ENCODE measurements at regions not wholly inside any gene's neighbourhood (a gene's known extent, or its start where the extent isn't known, plus 50 kb on each side); places are given as distances from the start of the nearest gene placed in this dataset.
"Not testable (repeated sequence)": the region's sequence is repeated elsewhere in the genome, so short reads cannot be mapped to it uniquely, and the experiment has no call there.

GRCh38 chr6:56720882-56721281 is 78.2 kb upstream of the DST start:
- Histone ChIP-seq H3K36me3 (no peaks in the 10 kb centered on the region), H3K4me1 (ENCODE audit: low read depth) (peaks cover 18% of the 10 kb centered on the region), H3K4me3 (no peak overlapping the region), H3K9me3 (ENCODE audit: low read depth) (no peaks in the 10 kb centered on the region), H3K27ac (no peak overlapping the region), H3K27me3 (no peaks in the 10 kb centered on the region)
- no peak for DNase-seq (ENCODE audit: low read depth in 1 of 2, low spot score in 1 of 2)
- TF ChIP-seq, protein P1, sequence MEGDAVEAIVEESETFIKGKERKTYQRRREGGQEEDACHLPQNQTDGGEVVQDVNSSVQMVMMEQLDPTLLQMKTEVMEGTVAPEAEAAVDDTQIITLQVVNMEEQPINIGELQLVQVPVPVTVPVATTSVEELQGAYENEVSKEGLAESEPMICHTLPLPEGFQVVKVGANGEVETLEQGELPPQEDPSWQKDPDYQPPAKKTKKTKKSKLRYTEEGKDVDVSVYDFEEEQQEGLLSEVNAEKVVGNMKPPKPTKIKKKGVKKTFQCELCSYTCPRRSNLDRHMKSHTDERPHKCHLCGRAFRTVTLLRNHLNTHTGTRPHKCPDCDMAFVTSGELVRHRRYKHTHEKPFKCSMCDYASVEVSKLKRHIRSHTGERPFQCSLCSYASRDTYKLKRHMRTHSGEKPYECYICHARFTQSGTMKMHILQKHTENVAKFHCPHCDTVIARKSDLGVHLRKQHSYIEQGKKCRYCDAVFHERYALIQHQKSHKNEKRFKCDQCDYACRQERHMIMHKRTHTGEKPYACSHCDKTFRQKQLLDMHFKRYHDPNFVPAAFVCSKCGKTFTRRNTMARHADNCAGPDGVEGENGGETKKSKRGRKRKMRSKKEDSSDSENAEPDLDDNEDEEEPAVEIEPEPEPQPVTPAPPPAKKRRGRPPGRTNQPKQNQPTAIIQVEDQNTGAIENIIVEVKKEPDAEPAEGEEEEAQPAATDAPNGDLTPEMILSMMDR (IDR thresholded peaks at IDR 0.05; ENCODE audit: low read depth, low read length) = no peak

- not testable (repeated sequence) for H3K4me3 ChIP-seq; H3K27me3 ChIP-seq; H3K27ac ChIP-seq; H3K36me3 ChIP-seq; H3K9me3 ChIP-seq (ENCODE audit: low read depth); DNase-seq (ENCODE audit: low read depth in 1 of 2, low spot score in 1 of 2)
- H3K4me1 ChIP-seq (ENCODE audit: low read depth) = peaks cover 25% of the 10 kb centered on the region
Observed at GRCh38 chr6:56720202-56720601, 77.5 kb upstream of the DST start.

GRCh38 chr6:56719315-56720058 is 76.8 kb upstream of the DST start:
- not testable (repeated sequence) for H3K27me3 ChIP-seq; H3K27ac ChIP-seq; DNase-seq (ENCODE audit: low read depth in 1 of 2, low spot score in 1 of 2); H3K36me3 ChIP-seq; H3K9me3 ChIP-seq (ENCODE audit: low read depth); H3K4me3 ChIP-seq
- H3K4me1 ChIP-seq (ENCODE audit: low read depth) = peaks cover 26% of the 10 kb centered on the region

GRCh38 chr6:56718236-56718635 is 75.5 kb upstream of the DST start:
- no peaks in the 10 kb centered on the region for H3K36me3 ChIP-seq
- DNase-seq (ENCODE audit: low read depth in 1 of 2, low spot score in 1 of 2) = no peak
- H3K4me3 ChIP-seq = no peak overlapping the region
- H3K27ac ChIP-seq = no peak overlapping the region
- no peaks in the 10 kb centered on the region for H3K9me3 ChIP-seq (ENCODE audit: low read depth)
- peaks cover 23% of the 10 kb centered on the region for H3K4me1 ChIP-seq (ENCODE audit: low read depth)
- TF ChIP-seq, protein P1 (IDR thresholded peaks at IDR 0.05; ENCODE audit: low read depth, low read length) = no peak
- H3K27me3 ChIP-seq = no peaks in the 10 kb centered on the region

GRCh38 chr6:56716229-56716628 is 73.5 kb upstream of the DST start:
- H3K27me3 ChIP-seq = no peaks in the 10 kb centered on the region
- H3K27ac ChIP-seq = no peak overlapping the region
- H3K36me3 ChIP-seq = no peaks in the 10 kb centered on the region
- no peak overlapping the region for H3K4me3 ChIP-seq
- no peak for DNase-seq (ENCODE audit: low read depth in 1 of 2, low spot score in 1 of 2)
- H3K4me1 ChIP-seq (ENCODE audit: low read depth) = peaks cover 28% of the 10 kb centered on the region
- TF ChIP-seq, protein P1 (IDR thresholded peaks at IDR 0.05; ENCODE audit: low read depth, low read length) = no peak
- H3K9me3 ChIP-seq (ENCODE audit: low read depth) = no peaks in the 10 kb centered on the region

DNA sequence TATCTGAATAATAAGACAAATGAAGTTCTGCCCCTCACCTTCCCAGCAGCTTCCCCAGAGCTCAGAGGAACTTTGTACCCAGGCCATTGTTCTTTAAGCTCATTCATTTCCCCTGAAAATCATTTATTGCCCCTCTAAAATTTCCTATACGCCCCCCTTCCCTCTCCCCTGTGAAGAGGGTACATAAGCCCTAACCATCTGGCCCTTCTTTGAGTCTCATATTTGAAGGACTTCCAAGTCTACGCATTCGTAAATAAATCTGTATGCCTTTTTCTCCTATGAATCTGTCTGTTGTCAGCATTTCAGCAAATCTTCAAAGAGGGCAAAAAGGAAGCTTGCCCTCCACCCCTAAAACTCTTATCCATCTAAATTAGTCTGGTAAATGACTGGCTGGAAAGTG is 73.1 kb upstream of the DST start:
- H3K4me3 ChIP-seq = no peak overlapping the region
- H3K27me3 ChIP-seq = no peaks in the 10 kb centered on the region
- TF ChIP-seq, protein P1 (IDR thresholded peaks at IDR 0.05; ENCODE audit: low read depth, low read length) = no peak
- peaks cover 28% of the 10 kb centered on the region for H3K4me1 ChIP-seq (ENCODE audit: low read depth)
- H3K9me3 ChIP-seq (ENCODE audit: low read depth) = no peaks in the 10 kb centered on the region
- H3K36me3 ChIP-seq = no peaks in the 10 kb centered on the region
- H3K27ac ChIP-seq = peak overlapping the region; percentile 34
- no peak for DNase-seq (ENCODE audit: low read depth in 1 of 2, low spot score in 1 of 2)

Measured in cardiac muscle cell (in vitro differentiated cells and primary cell).